PFSK-1 (cell line): ENCODE measurements at regions not wholly inside any gene's neighbourhood (a gene's known extent, or its start where the extent isn't known, plus 50 kb on each side); places are given as distances from the start of the nearest gene placed in this dataset.

Experiments used
- FOXP2 ChIP-seq: optimal IDR thresholded peaks from 2 replicates; pipeline ENCODE3; 2011; ENCODE audit warnings: borderline replicate concordance, control low read depth, inconsistent platforms; ENCODE audit not compliant: insufficient read depth; ENCODE audit errors: extremely low read length, extremely low read depth
- POLR2AphosphoS5 ChIP-seq: IDR thresholded peaks from 2 replicates; pipeline ENCODE4 v1.6.1; 2012; ENCODE audit warnings: low read depth, mild to moderate bottlenecking, control low read depth, low read length, moderate library complexity
- REST ChIP-seq, 2 experiments: IDR thresholded peaks; 2 replicates each; pipeline versions ENCODE4 v1.6.1 to v1.8.0; 2011 to 2012; ENCODE audit warnings: low read depth in 2 of 2, low read length in 2 of 2, control low read depth in 1 of 2, inconsistent platforms in 1 of 2, mild to moderate bottlenecking in 1 of 2, moderate library complexity in 1 of 2; ENCODE audit not compliant: insufficient read depth in 1 of 2
- SIN3A ChIP-seq: IDR thresholded peaks from 2 replicates; pipeline ENCODE4 v1.6.1; 2012; ENCODE audit warnings: mild to moderate bottlenecking, low read length, moderate library complexity, borderline replicate concordance; ENCODE audit not compliant: insufficient read depth
- TAF1 ChIP-seq: IDR thresholded peaks from 2 replicates; pipeline ENCODE4 v1.6.1; 2012; ENCODE audit warnings: low read length, control low read depth, borderline replicate concordance; ENCODE audit not compliant: insufficient read depth

GRCh38 chr7:136254148-136254547, 277.0 kb upstream of the MTPN start:
- no peak for TF ChIP-seq POLR2AphosphoS5
- TF ChIP-seq TAF1: no peak
- no peak for TF ChIP-seq SIN3A
- TF ChIP-seq REST (IDR thresholded peaks at IDR 0.05; ENCODE audit: insufficient read depth in 1 of 2, low read depth in 2 of 2, low read length in 2 of 2): no peak
- no peak for TF ChIP-seq FOXP2
